AG04450 (cell line): ENCODE measurements at regions not wholly inside any gene's neighbourhood (a gene's known extent, or its start where the extent isn't known, plus 50 kb on each side); places are given as distances from the start of the nearest gene placed in this dataset.

Source experiments
- CTCF ChIA-PET: fragments of 300-600, 350-600 bp; formaldehyde crosslinking; extraction: SDS; loops from one replicate; lab custom pipeline; 2022; ENCODE audit warnings: antibody characterized with exemption, inconsistent platforms; lab: Charles Lee
- POLR2A ChIA-PET: fragments of 350-600 bp; formaldehyde crosslinking; extraction: SDS; loops from one replicate; lab custom pipeline; 2021; ENCODE audit warnings: antibody characterized with exemption, inconsistent platforms; lab: Yijun Ruan, JAX
- DNase-seq: peaks from one replicate; pipeline ENCODE4 v3.0.0-alpha.2; 2011; ENCODE audit warnings: low read depth, low spot score
- H3K27ac ChIP-seq: one replicate; pipeline ENCODE4 v1.5.1; 2012; ENCODE audit warnings: low read depth, low read length, control low read depth
- H3K27me3 ChIP-seq: one replicate; pipeline ENCODE4 v1.6.0; 2012; ENCODE audit warnings: low read length; ENCODE audit not compliant: control insufficient read depth, insufficient read depth
- H3K4me3 ChIP-seq: 2 replicates; pipeline ENCODE4 v1.5.1; 2011; ENCODE audit warnings: mild to moderate bottlenecking, low read depth, low read length, control low read depth
- H3K9me3 ChIP-seq: 2 replicates; pipeline ENCODE4 v1.5.1; 2012; ENCODE audit warnings: low read length; ENCODE audit not compliant: control insufficient read depth, insufficient read depth
- CTCF ChIP-seq: IDR thresholded peaks from 2 replicates; pipeline ENCODE4 v1.5.1; 2011; ENCODE audit warnings: low read depth, low read length, control low read depth, inconsistent platforms

GRCh38 chr12:59079472-59079871 lies 159.2 kb upstream of the LRIG3 start:
- Histone ChIP-seq H3K27ac (no peak overlapping the region), H3K4me3 (no peak overlapping the region), H3K27me3 (no peaks in the 10 kb centered on the region), H3K9me3 (no peaks in the 10 kb centered on the region)
- ChIA-PET POLR2A (no interaction called here), CTCF (no interaction called here)
- TF ChIP-seq CTCF = no peak
- no peak for DNase-seq

DNA sequence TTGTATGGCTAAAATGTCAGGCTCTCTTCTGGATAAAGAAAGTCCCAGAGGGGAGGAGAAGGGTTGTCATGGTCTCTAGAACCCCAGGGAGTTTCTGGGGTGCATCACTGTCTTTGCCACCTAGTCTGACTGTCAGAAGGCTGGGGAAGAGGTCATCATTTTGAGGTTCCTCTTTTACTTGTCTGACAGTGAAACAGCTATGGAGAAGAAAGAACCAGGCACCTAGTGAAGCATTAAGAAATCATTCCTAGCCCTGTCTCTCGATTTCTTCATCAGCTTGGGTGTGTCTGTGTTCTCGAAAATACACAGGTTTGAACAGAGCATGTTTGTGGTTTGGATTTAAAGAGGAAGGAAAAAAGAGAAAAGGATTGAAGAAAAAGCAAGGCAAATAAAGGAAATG lies 158.7 kb upstream of the LRIG3 start:
- Histone ChIP-seq H3K4me3 (no peak overlapping the region), H3K27me3 (no peaks in the 10 kb centered on the region), H3K27ac (no peak overlapping the region), H3K9me3 (no peaks in the 10 kb centered on the region)
- ChIA-PET CTCF (no interaction called here), POLR2A (no interaction called here)
- no peak for TF ChIP-seq CTCF
- no peak for DNase-seq

GRCh38 chr12:59077575-59078426 lies 157.5 kb upstream of the LRIG3 start:
- POLR2A ChIA-PET = interaction anchor here (0.6 to 1.1 kb wide), 3 partner anchors 160 to 1233 kb away, joined by 3 to 7 read pairs (median 5); no protein-coding TSS in a partner anchor
- Histone ChIP-seq H3K27ac (no peak overlapping the region), H3K27me3 (no peaks in the 10 kb centered on the region), H3K4me3 (no peak overlapping the region), H3K9me3 (no peaks in the 10 kb centered on the region)
- DNase-seq = no peak
- no peak for TF ChIP-seq CTCF
- CTCF ChIA-PET = interaction anchor here (0.8 to 2.0 kb wide), 4 partner anchors 9 to 537 kb away, joined by 3 to 6 read pairs (median 3); no protein-coding TSS in a partner anchor

GRCh38 chr12:59077153-59077552 lies 156.8 kb upstream of the LRIG3 start:
- no peak for DNase-seq

More at GRCh38 chr12:59077153-59077552, 156.8 kb upstream of the LRIG3 start:
- ChIA-PET POLR2A (interaction anchor here (0.6 kb wide), 2 partner anchors 196 to 1233 kb away, joined by 5 to 7 read pairs; no protein-coding TSS in a partner anchor), CTCF (interaction anchor here (0.8 to 2.0 kb wide), 4 partner anchors 10 to 537 kb away, joined by 3 to 6 read pairs (median 3); no protein-coding TSS in a partner anchor)
- no peaks in the 10 kb centered on the region for H3K9me3 ChIP-seq
- H3K27ac ChIP-seq = no peak overlapping the region
- H3K27me3 ChIP-seq = no peaks in the 10 kb centered on the region
- no peak overlapping the region for H3K4me3 ChIP-seq
- TF ChIP-seq CTCF = no peak
